ENCODE measurements at regions not wholly inside any gene's neighbourhood (a gene's known extent, or its start where the extent isn't known, plus 50 kb on each side); places are given as distances from the start of the nearest gene placed in this dataset.
"Not testable (repeated sequence)": the region's sequence is repeated elsewhere in the genome, so short reads cannot be mapped to it uniquely, and the experiment has no call there.

GRCh38 chr15:68494573-68495110 is 62.7 kb upstream of the ITGA11 start:
- in situ Hi-C loops (cut with MboI; ENCODE audit: low pct_ligation_motif_present in 1 of 4, low pct_unique_long_range_greater_than_20kb in 1 of 4, low sequenced_read_pairs in 3 of 4) (no loop called here), intact Hi-C loops (cut with DNase I; ENCODE audit: low total_unique reads) (no loop called here)
- Histone ChIP-seq H3K4me3 (no peak overlapping the region), H3K9me3 (no peaks in the 10 kb centered on the region), H3K27me3 (peaks cover 4% of the 10 kb centered on the region), H3K4me1 (no peaks in the 10 kb centered on the region), H3K36me3 (no peaks in the 10 kb centered on the region), H3K27ac (no peak overlapping the region)
- TF ChIP-seq POLR2AphosphoS5 (IDR thresholded peaks at IDR 0.05) (no peak), POLR2A (IDR thresholded peaks at IDR 0.05) (no peak), CTCF (IDR thresholded peaks at IDR 0.05) (no peak), EP300 (IDR thresholded peaks at IDR 0.05; ENCODE audit: low read depth) (no peak)
- 72% methylated on average over 2 of the region's 2 CpGs; no CpG with 5 or more reads in 1 of the 2 donors for WGBS, 2 donors (ENCODE audit: low coverage in 1 of 2)
- no peak for DNase-seq

GRCh38 chr15:68495221-68495950 is 63.4 kb upstream of the ITGA11 start:
- intact Hi-C loops (cut with DNase I; ENCODE audit: low total_unique reads) (no loop called here), in situ Hi-C loops (cut with MboI; ENCODE audit: low pct_ligation_motif_present in 1 of 4, low pct_unique_long_range_greater_than_20kb in 1 of 4, low sequenced_read_pairs in 3 of 4) (no loop called here)
- DNase-seq, result no peak
- no peaks in the 10 kb centered on the region for H3K9me3 ChIP-seq
- H3K4me1 ChIP-seq, result no peaks in the 10 kb centered on the region
- no peaks in the 10 kb centered on the region for H3K36me3 ChIP-seq
- peaks cover 4% of the 10 kb centered on the region for H3K27me3 ChIP-seq
- no peak overlapping the region for H3K4me3 ChIP-seq
- 67 to 88% methylated on average over 1 of the region's 1 CpG for WGBS, 2 donors (ENCODE audit: low coverage in 1 of 2)
- H3K27ac ChIP-seq, result no peak overlapping the region
- TF ChIP-seq POLR2A (IDR thresholded peaks at IDR 0.05) (no peak), EP300 (IDR thresholded peaks at IDR 0.05; ENCODE audit: low read depth) (no peak), POLR2AphosphoS5 (IDR thresholded peaks at IDR 0.05) (no peak), CTCF (IDR thresholded peaks at IDR 0.05) (no peak)

GRCh38 chr15:68495981-68496705 is 64.2 kb upstream of the ITGA11 start:
- H3K27ac ChIP-seq, result no peak overlapping the region
- TF ChIP-seq EP300 (IDR thresholded peaks at IDR 0.05; ENCODE audit: low read depth) (no peak), POLR2AphosphoS5 (IDR thresholded peaks at IDR 0.05) (no peak)
- intact Hi-C loops (cut with DNase I; ENCODE audit: low total_unique reads), result no loop called here

GRCh38 chr15:68496751-68497150 is 64.8 kb upstream of the ITGA11 start:
- H3K36me3 ChIP-seq; H3K9me3 ChIP-seq; H3K4me3 ChIP-seq; H3K4me1 ChIP-seq; H3K27ac ChIP-seq; intact Hi-C loops (cut with DNase I; ENCODE audit: low total_unique reads); H3K27me3 ChIP-seq; DNase-seq; in situ Hi-C loops (cut with MboI; ENCODE audit: low pct_ligation_motif_present in 1 of 4, low pct_unique_long_range_greater_than_20kb in 1 of 4, low sequenced_read_pairs in 3 of 4): not testable (repeated sequence)
- WGBS, 2 donors (ENCODE audit: low coverage in 1 of 2), result 74 to 82% methylated on average over 3 of the region's 3 CpGs

More at GRCh38 chr15:68495981-68496705, 64.2 kb upstream of the ITGA11 start:
- Histone ChIP-seq H3K36me3 (no peaks in the 10 kb centered on the region), H3K9me3 (no peaks in the 10 kb centered on the region), H3K4me1 (no peaks in the 10 kb centered on the region), H3K27me3 (peaks cover under 1% of the 10 kb centered on the region), H3K4me3 (no peak overlapping the region)
- DNase-seq, result no peak
- in situ Hi-C loops (cut with MboI; ENCODE audit: low pct_ligation_motif_present in 1 of 4, low pct_unique_long_range_greater_than_20kb in 1 of 4, low sequenced_read_pairs in 3 of 4), result no loop called here
- WGBS, 2 donors (ENCODE audit: low coverage in 1 of 2), result 62 to 76% methylated on average over 3 of the region's 3 CpGs

- 64 to 68% methylated on average over 3 to 5 of the region's 5 CpGs for WGBS, 2 donors (ENCODE audit: low coverage in 1 of 2)
- Histone ChIP-seq H3K36me3 (no peaks in the 10 kb centered on the region), H3K27ac (no peak overlapping the region), H3K4me1 (no peaks in the 10 kb centered on the region), H3K9me3 (no peaks in the 10 kb centered on the region), H3K4me3 (no peak overlapping the region), H3K27me3 (no peaks in the 10 kb centered on the region)
- in situ Hi-C loops (cut with MboI; ENCODE audit: low pct_ligation_motif_present in 1 of 4, low pct_unique_long_range_greater_than_20kb in 1 of 4, low sequenced_read_pairs in 3 of 4), result no loop called here
- intact Hi-C loops (cut with DNase I; ENCODE audit: low total_unique reads), result no loop called here
- DNase-seq, result no peak
- no peak for TF ChIP-seq EP300 (IDR thresholded peaks at IDR 0.05; ENCODE audit: low read depth)
- no peak for TF ChIP-seq POLR2A (IDR thresholded peaks at IDR 0.05)
- no peak for TF ChIP-seq CTCF (IDR thresholded peaks at IDR 0.05)
- TF ChIP-seq POLR2AphosphoS5 (IDR thresholded peaks at IDR 0.05), result no peak
These were observed 65.4 kb upstream of the ITGA11 start for GRCh38 chr15:68497206-68497910.
